ELR (cell line): ENCODE measurements at regions not wholly inside any gene's neighbourhood (a gene's known extent, or its start where the extent isn't known, plus 50 kb on each side); places are given as distances from the start of the nearest gene placed in this dataset.
A peak's percentile ranks its signal among the peaks of the same experiment; 100 is the strongest.
"Not testable (repeated sequence)": the region's sequence is repeated elsewhere in the genome, so short reads cannot be mapped to it uniquely, and the experiment has no call there.

ENCODE experiments used
- DNase-seq: peaks from one replicate; pipeline ENCODE4 v3.0.0-alpha.2; 2015; ENCODE audit warnings: low read depth

DNA sequence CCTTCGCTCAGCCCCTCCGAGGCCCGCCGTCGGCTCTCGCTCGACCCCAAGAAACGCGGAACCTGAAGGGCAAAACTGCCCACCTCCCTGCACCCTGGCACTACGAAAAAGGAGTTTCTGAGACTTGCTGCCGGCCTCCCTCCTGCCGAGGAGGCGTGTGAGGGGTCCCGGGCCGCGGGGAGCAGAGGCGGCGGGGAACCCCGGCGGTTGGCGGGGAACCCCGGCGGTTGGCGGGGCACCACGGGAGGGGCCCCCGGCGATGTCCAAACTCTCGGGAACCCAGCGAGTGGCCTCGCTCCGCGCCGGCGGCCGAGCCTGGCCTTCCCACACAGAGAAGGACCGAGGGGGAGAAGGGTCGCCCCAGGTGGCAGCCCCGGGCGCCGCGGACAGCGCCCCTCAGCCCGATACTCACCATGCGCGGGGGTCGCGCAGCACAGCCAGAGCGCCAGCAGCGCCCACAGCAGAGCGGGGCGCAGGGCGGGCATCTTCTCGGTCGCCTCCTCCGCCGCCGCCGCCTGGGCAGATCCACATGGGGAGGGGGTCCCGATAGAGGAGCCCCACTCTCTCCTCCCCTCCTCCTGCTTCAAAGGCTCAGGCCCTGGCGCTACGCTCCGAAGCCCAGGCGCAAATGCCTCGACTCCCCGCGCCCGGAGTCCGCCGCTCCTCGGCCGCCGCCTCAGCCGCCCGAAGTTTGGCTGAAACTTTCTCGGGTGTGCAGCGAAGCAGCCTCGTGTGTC, 69.4 kb upstream of the NUDT4B start:
- DNase-seq: peak; percentile 60

DNA sequence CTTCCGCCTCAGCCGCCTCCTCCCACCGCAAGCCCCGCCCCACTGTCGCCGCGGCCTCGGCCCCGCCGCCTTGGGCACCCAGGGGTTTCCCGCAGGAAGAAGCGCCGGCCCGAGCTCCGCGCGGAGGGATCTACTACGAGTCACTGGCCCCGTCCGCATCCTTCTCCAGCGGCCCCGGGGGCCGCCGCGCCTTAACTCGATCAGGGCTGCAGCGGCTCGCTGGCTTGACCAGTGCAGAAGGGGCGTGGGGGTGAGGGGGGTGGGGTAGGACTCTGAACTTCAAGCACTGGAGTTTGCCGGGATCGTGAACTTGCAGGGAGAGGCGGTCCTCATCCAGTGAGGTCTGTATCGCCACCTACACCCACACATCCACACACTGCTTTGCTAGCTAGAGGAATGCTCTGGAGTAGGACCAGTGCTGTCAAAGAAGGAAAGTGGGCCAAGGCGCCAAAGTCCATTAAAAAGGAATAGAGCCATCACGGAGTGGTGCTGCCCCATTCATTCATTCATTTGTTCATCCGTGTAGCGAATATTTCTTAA, 68.7 kb upstream of the NUDT4B start:
- not testable (repeated sequence) for DNase-seq

DNA sequence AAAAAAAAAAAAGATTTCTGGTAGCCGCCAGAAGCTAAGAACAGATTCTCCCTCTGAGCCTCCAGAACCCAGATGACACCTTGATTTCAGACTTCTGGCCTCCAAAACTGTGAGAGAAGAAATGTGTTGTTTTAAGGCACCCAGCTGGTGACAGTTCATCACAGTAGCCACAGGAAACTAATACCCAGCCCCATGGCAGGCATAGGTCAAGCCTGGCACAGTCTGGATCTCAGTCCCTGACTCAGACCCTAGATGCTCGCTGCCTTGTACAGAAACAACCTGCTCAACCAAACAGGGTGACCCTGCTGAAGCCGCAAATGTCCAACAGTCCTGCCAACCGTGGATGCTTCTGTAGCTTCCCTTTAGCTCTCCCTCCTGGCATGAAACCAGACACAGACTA, 61.8 kb upstream of the NUDT4B start:
- DNase-seq: not testable (repeated sequence)

DNA sequence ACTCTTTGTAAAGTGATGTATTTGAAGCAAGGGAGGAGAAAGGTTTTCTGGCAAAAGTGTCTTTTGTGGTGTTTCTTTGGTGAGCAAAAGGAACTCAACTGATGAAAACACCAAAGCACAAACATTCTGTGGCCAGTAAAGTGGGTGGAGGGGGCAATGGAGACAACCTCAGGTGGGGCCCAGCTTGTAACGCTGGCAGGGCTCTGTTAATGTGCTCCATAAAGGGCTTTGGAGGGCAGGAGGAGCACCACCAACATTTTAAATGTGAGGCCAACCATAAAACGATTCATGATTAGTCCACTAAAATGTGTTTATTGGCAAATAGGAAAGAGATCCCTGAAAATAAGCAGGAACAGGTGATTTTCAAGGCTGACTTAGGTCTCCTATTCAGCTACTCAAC, 61.2 kb upstream of the NUDT4B start:
- DNase-seq: not testable (repeated sequence)
